Kasumi-1 (cell line): ENCODE measurements at regions not wholly inside any gene's neighbourhood (a gene's known extent, or its start where the extent isn't known, plus 50 kb on each side); places are given as distances from the start of the nearest gene placed in this dataset.

Experiments
- DNase-seq, 2 experiments: peaks; one replicate each; lab custom pipeline; 2025; lab: John Stamatoyannopoulos, UW

GRCh38 chr3:137061186-137061585 lies 103.4 kb downstream of the IL20RB start:
- no peak for DNase-seq

- DNase-seq: no peak
Observed at GRCh38 chr3:137062250-137062649, 104.5 kb downstream of the IL20RB start.

- DNase-seq: no peak
Observed at GRCh38 chr3:137065381-137065780, 107.6 kb downstream of the IL20RB start.

- no peak for DNase-seq
Observed at GRCh38 chr3:137066092-137066491, 108.3 kb downstream of the IL20RB start.

- no peak for DNase-seq
Observed at GRCh38 chr3:137071104-137071503, 113.3 kb downstream of the IL20RB start.

- no peak for DNase-seq
Observed at GRCh38 chr3:137075020-137075419, 117.2 kb downstream of the IL20RB start.

- no peak for DNase-seq
Observed at GRCh38 chr3:137078040-137078439, 120.3 kb downstream of the IL20RB start.

GRCh38 chr3:137079571-137079970 lies 121.8 kb downstream of the IL20RB start:
- no peak for DNase-seq

- no peak for DNase-seq
Observed at GRCh38 chr3:137081711-137082110, 123.9 kb downstream of the IL20RB start.

- DNase-seq: no peak
Observed at GRCh38 chr3:137082763-137083162, 125.0 kb downstream of the IL20RB start.

- no peak for DNase-seq
Observed at GRCh38 chr3:137083332-137083731, 125.5 kb downstream of the IL20RB start.

- DNase-seq: no peak
Observed at GRCh38 chr3:137084586-137084985, 126.8 kb downstream of the IL20RB start.

- peak; percentile 16 to 32 for DNase-seq
Observed at GRCh38 chr3:137097386-137097785, 139.6 kb downstream of the IL20RB start.

GRCh38 chr3:137097852-137098251 lies 140.1 kb downstream of the IL20RB start:
- no peak for DNase-seq

GRCh38 chr3:137099364-137100219 lies 141.8 kb downstream of the IL20RB start:
- DNase-seq: no peak

GRCh38 chr3:137100326-137100725 lies 142.5 kb downstream of the IL20RB start:
- no peak for DNase-seq

GRCh38 chr3:137103739-137104138 lies 146.0 kb downstream of the IL20RB start:
- no peak for DNase-seq

GRCh38 chr3:137105277-137105977 lies 147.6 kb downstream of the IL20RB start:
- DNase-seq: peak; percentile 79 to 92

GRCh38 chr3:137106612-137107240 lies 148.9 kb downstream of the IL20RB start:
- no peak for DNase-seq

- no peak for DNase-seq
Observed at GRCh38 chr3:137108699-137109440, 151.1 kb downstream of the IL20RB start.

- peak; percentile 71 to 83 for DNase-seq
Observed at GRCh38 chr3:137110392-137110996, 152.7 kb downstream of the IL20RB start.

GRCh38 chr3:137111497-137111896 lies 153.7 kb downstream of the IL20RB start:
- DNase-seq: no peak
